HG03196 (cell line): ENCODE measurements at regions not wholly inside any gene's neighbourhood (a gene's known extent, or its start where the extent isn't known, plus 50 kb on each side); places are given as distances from the start of the nearest gene placed in this dataset.
"Not testable (repeated sequence)": the region's sequence is repeated elsewhere in the genome, so short reads cannot be mapped to it uniquely, and the experiment has no call there.

Experiments
- ATAC-seq: cut with Tn5 transposase; IDR thresholded peaks from one replicate; pipeline ENCODE4 v1.9.1; 2021; ENCODE audit not compliant: unreplicated experiment

- no peak for ATAC-seq
Measured at GRCh38 chr3:154684440-154684839, 254.4 kb upstream of the GPR149 start.

- no peak for ATAC-seq
Measured at GRCh38 chr3:154684021-154684420, 254.0 kb upstream of the GPR149 start.

- ATAC-seq = no peak
Measured at GRCh38 chr3:154678041-154678654, 248.2 kb upstream of the GPR149 start.

GRCh38 chr3:154668835-154669234 lies 238.8 kb upstream of the GPR149 start:
- no peak for ATAC-seq

- no peak for ATAC-seq
Measured at GRCh38 chr3:154668187-154668586, 238.2 kb upstream of the GPR149 start.

GRCh38 chr3:154666542-154666941 lies 236.6 kb upstream of the GPR149 start:
- ATAC-seq = no peak

GRCh38 chr3:154664714-154665113 lies 234.7 kb upstream of the GPR149 start:
- ATAC-seq = no peak

GRCh38 chr3:154662851-154663250 lies 232.9 kb upstream of the GPR149 start:
- ATAC-seq = no peak

- ATAC-seq = no peak
Measured at GRCh38 chr3:154660811-154661210, 230.8 kb upstream of the GPR149 start.

GRCh38 chr3:154658000-154658399 lies 228.0 kb upstream of the GPR149 start:
- ATAC-seq = no peak

GRCh38 chr3:154657218-154657617 lies 227.2 kb upstream of the GPR149 start:
- ATAC-seq = no peak

- ATAC-seq = no peak
Measured at GRCh38 chr3:154656486-154656885, 226.5 kb upstream of the GPR149 start.

- no peak for ATAC-seq
Measured at GRCh38 chr3:154642145-154642544, 212.2 kb upstream of the GPR149 start.

- ATAC-seq = no peak
Measured at GRCh38 chr3:154625756-154626155, 195.8 kb upstream of the GPR149 start.

- not testable (repeated sequence) for ATAC-seq
Measured at GRCh38 chr3:154619621-154620020, 189.6 kb upstream of the GPR149 start.

GRCh38 chr3:154616298-154616697 lies 186.3 kb upstream of the GPR149 start:
- no peak for ATAC-seq

GRCh38 chr3:154615471-154615870 lies 185.5 kb upstream of the GPR149 start:
- ATAC-seq = no peak

- no peak for ATAC-seq
Measured at GRCh38 chr3:154614601-154615000, 184.6 kb upstream of the GPR149 start.

GRCh38 chr3:154614078-154614477 lies 184.1 kb upstream of the GPR149 start:
- no peak for ATAC-seq

- ATAC-seq = no peak
Measured at GRCh38 chr3:154602241-154602640, 172.3 kb upstream of the GPR149 start.

GRCh38 chr3:154598166-154598565 lies 168.2 kb upstream of the GPR149 start:
- ATAC-seq = no peak

GRCh38 chr3:154590675-154591384 lies 160.8 kb upstream of the GPR149 start:
- ATAC-seq = no peak

- ATAC-seq = no peak
Measured at GRCh38 chr3:154588831-154589230, 158.8 kb upstream of the GPR149 start.
